ENCODE measurements at regions not wholly inside any gene's neighbourhood (a gene's known extent, or its start where the extent isn't known, plus 50 kb on each side); places are given as distances from the start of the nearest gene placed in this dataset.

DNA sequence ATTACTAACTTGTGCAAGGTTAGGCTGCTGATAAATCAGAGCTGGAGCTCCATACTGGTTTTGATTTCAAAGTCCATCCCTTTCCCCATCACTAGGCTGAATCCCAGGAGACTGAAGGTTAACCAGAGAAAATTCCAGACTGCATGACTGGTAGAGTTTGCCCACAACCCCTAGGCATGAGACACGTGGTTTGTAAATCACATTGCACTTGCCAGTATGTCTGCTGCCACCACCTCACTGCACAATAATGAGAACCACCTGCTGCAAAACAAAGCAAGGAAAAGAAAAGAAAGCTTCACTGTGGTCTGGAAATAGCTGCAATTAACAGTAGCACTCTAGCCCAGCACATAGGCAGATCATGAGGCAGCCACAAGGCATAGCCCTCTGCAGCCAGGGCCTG, 67.6 kb upstream of the NTM start:
- TF ChIP-seq CTCF (conservative IDR thresholded peaks at IDR 0.05; ENCODE audit: low read length): no peak
- TF ChIP-seq EZH2phosphoT487 (IDR thresholded peaks at IDR 0.05; ENCODE audit: borderline replicate concordance, low read depth, low read length): no peak
